Fibroblast of villous mesenchyme (primary cell): ENCODE measurements at regions not wholly inside any gene's neighbourhood (a gene's known extent, or its start where the extent isn't known, plus 50 kb on each side); places are given as distances from the start of the nearest gene placed in this dataset.

Source experiments
- DNase-seq: peaks from one replicate; pipeline ENCODE4 v3.0.0-alpha.2; 2010; ENCODE audit warnings: low read depth
- H3K4me3 ChIP-seq: 2 replicates; pipeline ENCODE4 v1.5.1; 2011; ENCODE audit warnings: low read depth, mild to moderate bottlenecking, low read length
- CTCF ChIP-seq: IDR thresholded peaks from 2 replicates; pipeline ENCODE4 v1.5.1; 2012; ENCODE audit warnings: low read depth, mild to moderate bottlenecking, low read length; ENCODE audit not compliant: insufficient read depth

GRCh38 chr17:79150035-79150733 is 75.6 kb downstream of the ENGASE start:
- no peak overlapping the region for H3K4me3 ChIP-seq
- no peak for TF ChIP-seq CTCF
- no peak for DNase-seq

GRCh38 chr17:79148584-79148983 is 74.0 kb downstream of the ENGASE start:
- no peak overlapping the region for H3K4me3 ChIP-seq
- no peak for TF ChIP-seq CTCF
- no peak for DNase-seq

- TF ChIP-seq CTCF = no peak
Measured at GRCh38 chr17:79147746-79148506, 73.3 kb downstream of the ENGASE start.

GRCh38 chr17:79146562-79146961 is 71.9 kb downstream of the ENGASE start:
- DNase-seq = no peak
- H3K4me3 ChIP-seq = no peak overlapping the region
- no peak for TF ChIP-seq CTCF

More at GRCh38 chr17:79147746-79148506, 73.3 kb downstream of the ENGASE start:
- H3K4me3 ChIP-seq = no peak overlapping the region
- DNase-seq = no peak

GRCh38 chr17:79145548-79145947 is 70.9 kb downstream of the ENGASE start:
- TF ChIP-seq CTCF = no peak
- no peak for DNase-seq
- no peak overlapping the region for H3K4me3 ChIP-seq

GRCh38 chr17:79144133-79144532 is 69.5 kb downstream of the ENGASE start:
- DNase-seq = no peak
- TF ChIP-seq CTCF = no peak
- H3K4me3 ChIP-seq = no peak overlapping the region
